ENCODE measurements at regions not wholly inside any gene's neighbourhood (a gene's known extent, or its start where the extent isn't known, plus 50 kb on each side); places are given as distances from the start of the nearest gene placed in this dataset.

DNA sequence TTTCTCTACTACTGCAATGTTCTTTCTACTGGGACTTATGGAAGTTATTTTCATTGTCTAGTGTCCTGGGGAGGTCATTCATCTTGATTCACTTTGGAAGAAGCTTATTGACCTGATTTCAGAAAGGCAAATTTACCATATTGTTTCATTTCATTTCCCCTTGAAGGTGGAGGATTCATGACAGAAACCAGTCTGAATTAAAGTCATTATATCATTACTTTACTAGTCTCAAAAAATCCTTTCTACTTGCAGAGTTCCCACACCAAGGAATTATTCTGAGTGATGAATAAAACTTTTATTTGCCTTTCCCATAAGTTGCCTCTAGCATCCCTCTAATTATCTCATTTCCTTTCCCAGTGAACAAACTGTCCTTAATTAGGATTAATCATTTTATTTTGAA lies 163.8 kb downstream of the RASSF9 start:
- TF ChIP-seq, protein P1, sequence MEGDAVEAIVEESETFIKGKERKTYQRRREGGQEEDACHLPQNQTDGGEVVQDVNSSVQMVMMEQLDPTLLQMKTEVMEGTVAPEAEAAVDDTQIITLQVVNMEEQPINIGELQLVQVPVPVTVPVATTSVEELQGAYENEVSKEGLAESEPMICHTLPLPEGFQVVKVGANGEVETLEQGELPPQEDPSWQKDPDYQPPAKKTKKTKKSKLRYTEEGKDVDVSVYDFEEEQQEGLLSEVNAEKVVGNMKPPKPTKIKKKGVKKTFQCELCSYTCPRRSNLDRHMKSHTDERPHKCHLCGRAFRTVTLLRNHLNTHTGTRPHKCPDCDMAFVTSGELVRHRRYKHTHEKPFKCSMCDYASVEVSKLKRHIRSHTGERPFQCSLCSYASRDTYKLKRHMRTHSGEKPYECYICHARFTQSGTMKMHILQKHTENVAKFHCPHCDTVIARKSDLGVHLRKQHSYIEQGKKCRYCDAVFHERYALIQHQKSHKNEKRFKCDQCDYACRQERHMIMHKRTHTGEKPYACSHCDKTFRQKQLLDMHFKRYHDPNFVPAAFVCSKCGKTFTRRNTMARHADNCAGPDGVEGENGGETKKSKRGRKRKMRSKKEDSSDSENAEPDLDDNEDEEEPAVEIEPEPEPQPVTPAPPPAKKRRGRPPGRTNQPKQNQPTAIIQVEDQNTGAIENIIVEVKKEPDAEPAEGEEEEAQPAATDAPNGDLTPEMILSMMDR (IDR thresholded peaks at IDR 0.05), result no peak
- no peak for TF ChIP-seq POLR2A (IDR thresholded peaks at IDR 0.05)

Measured in suprapubic skin (tissue), 3 donors.